GM08714 (cell line): ENCODE measurements at regions not wholly inside any gene's neighbourhood (a gene's known extent, or its start where the extent isn't known, plus 50 kb on each side); places are given as distances from the start of the nearest gene placed in this dataset.

ENCODE experiments used
- H3K4me3 ChIP-seq: fragments of 200-500 bp; sonication (Bioruptor generic); 2 replicates; pipeline ENCODE4 v1.5.1; 2014; ENCODE audit warnings: mild to moderate bottlenecking, low read length, inconsistent platforms
- ZNF274 ChIP-seq: IDR thresholded peaks from 2 replicates; pipeline ENCODE4 v1.6.1; 2012; ENCODE audit warnings: mild to moderate bottlenecking, low read depth, low read length

GRCh38 chr10:88185830-88186229, 322.4 kb downstream of the PTEN start:
- no peak for TF ChIP-seq ZNF274
- H3K4me3 ChIP-seq, result no peak overlapping the region

GRCh38 chr10:88186335-88186734, 322.9 kb downstream of the PTEN start:
- no peak overlapping the region for H3K4me3 ChIP-seq
- no peak for TF ChIP-seq ZNF274

- no peak for TF ChIP-seq ZNF274
- no peak overlapping the region for H3K4me3 ChIP-seq
Observed at GRCh38 chr10:88187472-88187871, 324.0 kb downstream of the PTEN start.

- no peak overlapping the region for H3K4me3 ChIP-seq
- no peak for TF ChIP-seq ZNF274
Observed at GRCh38 chr10:88190123-88190522, 326.7 kb downstream of the PTEN start.

- H3K4me3 ChIP-seq, result no peak overlapping the region
- TF ChIP-seq ZNF274, result no peak
Observed at GRCh38 chr10:88190540-88191235, 327.3 kb downstream of the PTEN start.

GRCh38 chr10:88193018-88193417, 329.6 kb downstream of the PTEN start:
- no peak for TF ChIP-seq ZNF274

GRCh38 chr10:88194041-88194887, 330.8 kb downstream of the PTEN start:
- no peak overlapping the region for H3K4me3 ChIP-seq
- no peak for TF ChIP-seq ZNF274

More at GRCh38 chr10:88193018-88193417, 329.6 kb downstream of the PTEN start:
- no peak overlapping the region for H3K4me3 ChIP-seq

GRCh38 chr10:88194961-88195367, 331.5 kb downstream of the PTEN start:
- TF ChIP-seq ZNF274, result no peak
- no peak overlapping the region for H3K4me3 ChIP-seq

GRCh38 chr10:88195841-88196240, 332.4 kb downstream of the PTEN start:
- H3K4me3 ChIP-seq, result no peak overlapping the region
- TF ChIP-seq ZNF274, result no peak

- H3K4me3 ChIP-seq, result no peak overlapping the region
- TF ChIP-seq ZNF274, result no peak
Observed at GRCh38 chr10:88196291-88196690, 332.9 kb downstream of the PTEN start.

- no peak for TF ChIP-seq ZNF274
- no peak overlapping the region for H3K4me3 ChIP-seq
Observed at GRCh38 chr10:88198023-88198422, 334.6 kb downstream of the PTEN start.

- TF ChIP-seq ZNF274, result no peak
Observed at GRCh38 chr10:88200312-88201032, 337.0 kb downstream of the PTEN start.

GRCh38 chr10:88205842-88206446, 342.5 kb downstream of the PTEN start:
- no peak overlapping the region for H3K4me3 ChIP-seq
- TF ChIP-seq ZNF274, result no peak

More at GRCh38 chr10:88200312-88201032, 337.0 kb downstream of the PTEN start:
- H3K4me3 ChIP-seq, result no peak overlapping the region

GRCh38 chr10:88207121-88207546, 343.7 kb downstream of the PTEN start:
- H3K4me3 ChIP-seq, result no peak overlapping the region
- TF ChIP-seq ZNF274, result no peak
